BLaER1 treated with 17β-estradiol and CSF1 and Interleukin-3, amounts not matched to agents 10 nM and 100 nM (cell line): ENCODE measurements at regions not wholly inside any gene's neighbourhood (a gene's known extent, or its start where the extent isn't known, plus 50 kb on each side); places are given as distances from the start of the nearest gene placed in this dataset.

Experiments used
- H3K27ac ChIP-seq, 11 experiments: shearing (Covaris generic); formaldehyde crosslinking; 2 replicates each; pipeline ENCODE4 v1.8.1; 2022
- H3K27me3 ChIP-seq, 11 experiments: shearing (Covaris generic); formaldehyde crosslinking; 2 replicates each; pipeline ENCODE4 v1.8.1; 2022
- H3K36me3 ChIP-seq, 11 experiments: shearing (Covaris generic); formaldehyde crosslinking; 2 replicates each; pipeline ENCODE4 v1.8.1; 2022
- H3K4me1 ChIP-seq, 10 experiments: shearing (Covaris generic); formaldehyde crosslinking; 2 replicates each; pipeline ENCODE4 v1.8.1; 2022
- H3K4me2 ChIP-seq, 11 experiments: shearing (Covaris generic); formaldehyde crosslinking; 2 replicates each; pipeline ENCODE4 v1.8.1; 2022
- H3K4me3 ChIP-seq, 10 experiments: shearing (Covaris generic); formaldehyde crosslinking; 2 replicates each; pipeline ENCODE4 v1.8.1; 2022
- H3K9ac ChIP-seq, 11 experiments: shearing (Covaris generic); formaldehyde crosslinking; 2 replicates each; pipeline ENCODE4 v1.8.1; 2022
- H3K9me3 ChIP-seq, 11 experiments: shearing (Covaris generic); formaldehyde crosslinking; replicated peaks in 1 of 11; 2 replicates each; pipeline ENCODE4 v1.8.1; 2022
- H4K20me1 ChIP-seq, 11 experiments: shearing (Covaris generic); formaldehyde crosslinking; 2 replicates each; pipeline ENCODE4 v1.8.1; 2022
- Cebpa-rat ChIP-seq, 11 experiments: shearing (Covaris generic); IDR thresholded peaks; 2 replicates each; pipeline ENCODE4 v1.8.1; 2022

DNA sequence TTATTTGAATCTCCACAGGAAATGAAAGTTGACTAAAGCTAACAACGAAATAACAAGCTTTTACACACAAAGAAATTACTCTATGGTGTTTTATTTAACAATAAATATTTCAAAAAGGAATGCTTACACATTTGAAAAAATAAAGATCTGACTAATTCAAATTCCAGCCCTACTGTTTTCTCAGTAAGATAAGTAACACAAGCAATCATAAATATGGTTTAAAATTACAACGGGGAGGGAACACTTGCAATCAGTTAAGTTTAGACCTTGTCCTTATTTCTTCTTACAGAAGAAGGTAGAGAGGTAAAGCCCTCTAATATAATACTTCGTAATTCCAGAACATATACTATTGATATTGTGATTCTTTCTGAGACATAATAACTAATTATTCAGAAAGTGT is 158.5 kb downstream of the DHX15 start:
- Histone ChIP-seq H3K9ac (no peak overlapping the region), H4K20me1 (no peaks in the 10 kb centered on the region), H3K4me1 (no peaks in the 10 kb centered on the region), H3K27me3 (no peaks in the 10 kb centered on the region), H3K4me3 (no peak overlapping the region), H3K9me3 (peaks cover 3 to 11% (median 7%) of the 10 kb centered on the region in 11 experiments; a peak in 15 of 22 replicates), H3K36me3 (no peaks in the 10 kb centered on the region), H3K4me2 (no peak overlapping the region), H3K27ac (no peak overlapping the region)
- TF ChIP-seq Cebpa-rat (IDR thresholded peaks at IDR 0.05): no peak

DNA sequence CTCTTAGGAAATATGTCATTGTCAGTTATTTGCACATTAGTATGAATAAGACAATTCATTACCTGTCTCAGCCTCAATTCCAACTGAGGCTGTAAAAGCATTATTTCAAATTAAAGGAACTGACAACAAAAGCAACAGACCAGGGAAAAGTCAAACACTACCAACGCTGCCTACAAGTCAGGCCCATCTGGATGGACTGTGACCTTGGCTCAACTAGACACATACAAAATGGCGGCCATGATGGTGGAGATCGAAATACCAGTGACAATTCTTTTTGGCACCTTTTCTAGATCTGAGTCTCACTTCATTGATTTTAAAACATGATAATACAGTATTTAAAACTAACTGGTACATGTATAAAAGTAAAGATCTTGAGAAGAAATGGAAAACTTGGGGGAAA is 160.7 kb downstream of the DHX15 start:
- Histone ChIP-seq H3K9me3 (no peaks in the 10 kb centered on the region), H3K9ac (no peak overlapping the region), H4K20me1 (no peaks in the 10 kb centered on the region), H3K4me2 (no peak overlapping the region), H3K27me3 (no peaks in the 10 kb centered on the region), H3K27ac (no peak overlapping the region), H3K4me1 (peaks cover 0 to 7% (median 0%) of the 10 kb centered on the region in 10 experiments; a peak in 2 of 20 replicates), H3K36me3 (no peaks in the 10 kb centered on the region), H3K4me3 (no peak overlapping the region)
- TF ChIP-seq Cebpa-rat (IDR thresholded peaks at IDR 0.05): no peak

DNA sequence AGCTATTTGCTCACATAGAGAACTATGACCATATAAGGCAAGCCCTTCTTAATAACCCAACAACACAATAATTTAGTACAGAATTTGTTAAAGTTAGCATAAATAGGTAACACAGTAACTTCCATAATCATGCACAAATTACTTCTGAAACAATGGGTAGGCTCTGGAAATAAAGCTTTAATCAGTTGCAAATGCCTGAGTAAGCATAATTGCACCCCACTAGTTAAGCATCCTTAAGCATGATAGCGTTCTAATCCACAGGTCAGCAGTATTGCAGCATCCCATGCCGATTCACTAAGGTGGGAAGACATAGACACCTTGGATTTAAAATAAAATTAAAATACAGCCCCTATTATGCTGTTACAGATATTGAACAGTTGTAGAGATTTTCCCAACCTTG is 161.7 kb downstream of the DHX15 start:
- Histone ChIP-seq H3K36me3 (no peaks in the 10 kb centered on the region), H3K27ac (no peak overlapping the region), H3K27me3 (no peaks in the 10 kb centered on the region), H3K9me3 (no peaks in the 10 kb centered on the region), H3K4me1 (peaks cover 0 to 7% (median 0%) of the 10 kb centered on the region in 10 experiments; a peak in 2 of 20 replicates), H3K9ac (no peak overlapping the region), H3K4me3 (no peak overlapping the region), H4K20me1 (no peaks in the 10 kb centered on the region), H3K4me2 (no peak overlapping the region)
- no peak for TF ChIP-seq Cebpa-rat (IDR thresholded peaks at IDR 0.05)

DNA sequence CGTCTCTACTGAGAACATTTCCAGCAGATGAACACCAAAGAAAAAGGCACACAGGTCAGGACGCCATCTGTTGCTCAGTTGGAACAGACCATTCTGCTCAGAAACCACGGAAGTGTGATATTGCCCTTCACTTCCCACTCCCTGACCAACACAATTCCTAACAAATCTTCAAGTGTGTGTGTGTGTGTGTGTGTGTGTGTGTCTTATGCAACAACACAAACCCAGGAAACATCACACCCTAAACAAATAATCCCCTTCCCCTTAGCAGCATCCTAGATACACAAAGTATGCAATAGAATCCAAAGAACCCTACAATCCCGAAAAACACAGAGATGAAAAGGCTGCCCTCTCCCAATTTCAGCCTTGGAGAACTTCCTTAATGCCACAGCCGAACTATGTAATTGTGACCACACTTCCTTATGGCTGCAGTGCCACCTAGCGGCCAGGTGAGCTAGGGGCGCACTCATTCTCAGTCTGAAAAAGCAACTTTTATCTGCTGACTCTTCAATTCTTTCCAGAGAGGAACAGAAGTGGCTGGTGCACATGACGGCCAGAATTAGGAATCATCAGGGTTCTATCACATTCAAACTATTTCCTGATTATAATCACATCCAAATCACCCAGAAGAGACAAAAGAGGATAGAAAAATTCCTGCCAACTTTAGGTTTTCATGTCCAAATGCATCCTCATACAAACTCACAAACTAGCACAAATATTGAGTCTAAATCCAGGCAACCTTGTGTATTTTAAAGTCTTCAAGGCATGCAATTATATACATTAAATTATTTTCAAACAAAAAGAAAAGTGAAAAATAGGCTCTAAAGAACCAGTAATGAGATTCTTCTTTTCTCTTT is 164.9 kb downstream of the DHX15 start:
- Histone ChIP-seq H3K27me3 (no peaks in the 10 kb centered on the region), H3K4me2 (0 out of 22 replicates have a peak overlapping the region, but pooled peaks of 2 of the 11 experiments have one; percentile 2 to 4)

DNA sequence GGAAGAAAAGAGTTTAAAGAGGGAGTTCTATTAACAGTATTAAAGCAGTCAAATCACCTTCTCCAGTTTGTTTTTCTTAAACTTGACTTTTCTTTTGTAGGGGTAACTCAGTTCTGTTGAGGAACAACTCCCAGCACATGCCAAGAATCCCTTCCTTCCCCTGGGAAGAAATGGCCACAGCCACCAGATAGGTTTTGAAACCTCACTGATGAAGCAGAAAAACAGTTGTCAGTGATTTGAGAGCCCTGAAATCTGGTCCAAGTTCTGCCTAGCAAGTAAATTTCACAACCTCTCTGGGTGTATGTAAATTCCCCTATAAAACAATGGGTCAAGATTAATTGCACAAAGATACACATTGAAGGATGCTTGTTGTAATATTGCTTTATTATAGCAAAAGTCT is 167.1 kb downstream of the DHX15 start:
- no peak for TF ChIP-seq Cebpa-rat (IDR thresholded peaks at IDR 0.05)
- H3K27me3 ChIP-seq: no peaks in the 10 kb centered on the region

More for the DNA sequence above, 164.9 kb downstream of the DHX15 start:
- Histone ChIP-seq H3K4me1 (peaks cover 0 to 7% (median 0%) of the 10 kb centered on the region in 10 experiments; a peak in 5 of 20 replicates), H3K27ac (no peak overlapping the region), H3K36me3 (no peaks in the 10 kb centered on the region), H3K4me3 (no peak overlapping the region), H3K9me3 (no peaks in the 10 kb centered on the region), H4K20me1 (no peaks in the 10 kb centered on the region), H3K9ac (no peak overlapping the region)
- no peak for TF ChIP-seq Cebpa-rat (IDR thresholded peaks at IDR 0.05)

DNA sequence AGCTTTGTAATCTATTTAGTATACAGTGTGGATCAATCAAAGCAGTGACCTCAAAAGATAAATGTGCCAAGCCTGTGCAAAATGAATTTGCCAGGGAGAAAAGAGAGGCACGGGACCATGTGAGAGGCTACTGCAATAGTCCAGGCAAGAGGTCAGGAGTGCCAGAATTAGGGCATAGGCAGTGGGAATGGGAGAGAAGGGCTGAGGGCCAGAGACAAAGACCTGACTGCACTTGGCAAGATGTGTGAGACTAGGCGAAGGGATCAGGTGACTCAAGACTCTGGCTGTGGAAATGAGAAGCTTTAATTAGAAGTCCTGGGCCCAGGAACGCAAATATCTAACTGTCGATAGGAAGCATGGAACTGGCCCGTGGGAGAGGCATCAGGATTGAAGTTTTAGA is 168.1 kb downstream of the DHX15 start:
- no peak for TF ChIP-seq Cebpa-rat (IDR thresholded peaks at IDR 0.05)
- H3K4me2 ChIP-seq: no peak overlapping the region
- no peaks in the 10 kb centered on the region for H3K9me3 ChIP-seq
- H3K4me1 ChIP-seq: peaks cover 0 to 7% (median 0%) of the 10 kb centered on the region in 10 experiments; a peak in 5 of 20 replicates
- no peak overlapping the region for H3K9ac ChIP-seq
- no peaks in the 10 kb centered on the region for H3K27me3 ChIP-seq
- no peak overlapping the region for H3K27ac ChIP-seq
- no peaks in the 10 kb centered on the region for H3K36me3 ChIP-seq
- H4K20me1 ChIP-seq: no peaks in the 10 kb centered on the region
- H3K4me3 ChIP-seq: no peak overlapping the region

More for the DNA sequence above, 167.1 kb downstream of the DHX15 start:
- Histone ChIP-seq H3K4me2 (no peak overlapping the region), H3K36me3 (no peaks in the 10 kb centered on the region), H3K27ac (no peak overlapping the region), H3K9ac (no peak overlapping the region), H3K9me3 (no peaks in the 10 kb centered on the region), H3K4me1 (peaks cover 0 to 7% (median 0%) of the 10 kb centered on the region in 10 experiments; a peak in 5 of 20 replicates), H4K20me1 (no peaks in the 10 kb centered on the region), H3K4me3 (no peak overlapping the region)

DNA sequence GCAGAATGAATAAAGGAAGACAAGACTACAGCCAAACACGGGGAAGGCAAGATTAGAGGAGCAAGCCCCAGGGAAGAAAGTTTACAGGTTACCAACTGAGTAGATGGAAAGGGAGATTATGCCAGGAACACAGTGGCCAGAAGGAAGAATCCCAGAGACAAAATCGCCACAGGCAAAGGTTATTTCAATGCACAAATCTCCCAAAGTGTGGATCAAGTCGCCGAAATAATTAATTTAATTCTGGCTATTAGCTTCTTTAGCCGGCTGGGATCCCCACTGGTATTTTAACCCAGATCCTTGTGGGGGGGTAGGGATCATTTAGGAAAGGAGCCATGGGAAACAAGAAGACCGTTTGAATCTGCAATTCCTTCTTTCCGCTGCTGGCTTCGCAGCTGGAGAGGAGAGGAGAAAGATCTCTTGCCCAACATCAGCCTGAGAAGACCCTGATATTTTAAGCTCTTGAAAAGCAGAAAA is 171.0 kb downstream of the DHX15 start:
- Histone ChIP-seq H3K4me1 (peaks cover 0 to 4% (median 0%) of the 10 kb centered on the region in 10 experiments; a peak in 3 of 20 replicates), H3K27me3 (no peaks in the 10 kb centered on the region), H3K9me3 (no peaks in the 10 kb centered on the region; a peak in 1 of 22 replicates), H3K27ac (no peak overlapping the region), H3K4me3 (no peak overlapping the region), H3K4me2 (no peak overlapping the region), H3K9ac (no peak overlapping the region), H4K20me1 (no peaks in the 10 kb centered on the region), H3K36me3 (no peaks in the 10 kb centered on the region)
- no peak for TF ChIP-seq Cebpa-rat (IDR thresholded peaks at IDR 0.05)

DNA sequence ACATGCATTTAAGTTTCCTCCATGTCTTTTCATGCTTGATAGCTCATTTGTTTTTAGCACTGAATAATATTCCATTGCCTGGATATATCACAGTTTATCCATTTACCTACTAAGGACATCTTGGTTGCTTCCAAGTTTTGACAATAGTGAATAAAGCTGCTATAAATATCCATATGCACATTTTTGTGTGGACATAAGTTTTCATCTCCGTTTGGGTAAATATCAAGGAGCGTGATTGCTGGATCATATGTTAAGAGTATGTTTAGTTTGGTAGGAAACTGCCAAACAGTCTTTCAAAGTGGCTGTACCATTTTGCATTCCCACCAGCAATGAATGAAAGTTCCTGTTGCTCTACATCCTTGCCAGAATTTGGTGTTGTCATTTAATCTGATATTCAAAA is 172.5 kb downstream of the DHX15 start:
- Histone ChIP-seq H3K36me3 (no peaks in the 10 kb centered on the region), H3K9me3 (no peaks in the 10 kb centered on the region; a peak in 1 of 22 replicates), H3K4me1 (no peaks in the 10 kb centered on the region), H4K20me1 (no peaks in the 10 kb centered on the region), H3K4me3 (no peak overlapping the region), H3K9ac (no peak overlapping the region), H3K27ac (no peak overlapping the region), H3K4me2 (no peak overlapping the region), H3K27me3 (no peaks in the 10 kb centered on the region)
- TF ChIP-seq Cebpa-rat (IDR thresholded peaks at IDR 0.05): no peak

DNA sequence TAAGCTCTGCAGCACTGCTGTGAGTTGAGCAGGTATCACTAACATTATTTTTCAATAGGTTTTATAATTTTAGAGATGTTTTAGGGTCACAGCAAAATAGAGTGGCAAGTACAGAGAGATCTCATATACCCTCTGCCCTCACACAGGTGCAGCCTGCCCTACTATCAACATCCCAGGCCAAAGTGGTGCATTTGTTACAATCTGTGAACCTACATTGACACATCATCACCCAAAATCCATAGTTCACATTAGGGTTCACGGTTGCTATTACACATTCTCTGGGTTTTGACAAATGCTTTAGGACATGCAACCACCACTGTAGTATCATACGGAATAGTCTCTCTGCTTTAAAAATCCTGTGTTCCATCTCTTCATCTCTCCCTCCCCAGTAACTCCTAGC is 173.1 kb downstream of the DHX15 start:
- TF ChIP-seq Cebpa-rat (IDR thresholded peaks at IDR 0.05): no peak
- Histone ChIP-seq H3K36me3 (no peaks in the 10 kb centered on the region), H3K9me3 (no peaks in the 10 kb centered on the region; a peak in 1 of 22 replicates), H3K4me3 (no peak overlapping the region), H3K9ac (no peak overlapping the region), H3K4me1 (no peaks in the 10 kb centered on the region), H3K27ac (no peak overlapping the region), H3K4me2 (no peak overlapping the region), H4K20me1 (no peaks in the 10 kb centered on the region), H3K27me3 (no peaks in the 10 kb centered on the region)

DNA sequence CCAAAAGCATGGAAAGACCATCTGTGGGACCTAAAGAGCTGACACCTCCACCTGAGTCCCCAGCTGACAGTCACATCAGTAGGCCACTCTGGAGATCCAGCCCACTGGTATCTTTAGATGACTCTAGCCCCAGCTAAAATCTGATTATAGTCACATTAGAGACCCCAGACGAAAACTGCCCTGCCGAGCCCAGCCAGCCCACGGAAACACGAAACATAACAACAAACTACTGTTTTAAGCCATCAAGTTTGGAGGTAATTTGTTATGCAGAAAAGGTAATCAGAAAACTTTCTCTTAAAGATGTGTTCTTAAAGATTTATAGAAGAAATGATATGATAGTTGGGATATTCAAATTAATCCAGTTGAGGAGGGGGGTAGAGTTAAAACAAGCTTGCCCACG is 175.7 kb downstream of the DHX15 start:
- H3K27ac ChIP-seq: no peak overlapping the region
- H3K4me1 ChIP-seq: no peaks in the 10 kb centered on the region
- no peak overlapping the region for H3K9ac ChIP-seq
- no peaks in the 10 kb centered on the region for H3K27me3 ChIP-seq
- no peaks in the 10 kb centered on the region for H3K36me3 ChIP-seq
- no peak for TF ChIP-seq Cebpa-rat (IDR thresholded peaks at IDR 0.05)
- H3K9me3 ChIP-seq: no peaks in the 10 kb centered on the region; a peak in 1 of 22 replicates
- H3K4me3 ChIP-seq: no peak overlapping the region
- no peak overlapping the region for H3K4me2 ChIP-seq
- no peaks in the 10 kb centered on the region for H4K20me1 ChIP-seq
